GM06990 (cell line): ENCODE measurements at regions not wholly inside any gene's neighbourhood (a gene's known extent, or its start where the extent isn't known, plus 50 kb on each side); places are given as distances from the start of the nearest gene placed in this dataset.

Source experiments
- DNase-seq: peaks from one replicate; pipeline ENCODE4 v3.0.0-alpha.2; 2011; ENCODE audit not compliant: insufficient read length; ENCODE audit errors: extremely low read depth
- H3K27me3 ChIP-seq: replicated peaks from 2 replicates; pipeline ENCODE4 v1.6.0; 2011; ENCODE audit warnings: low read length; ENCODE audit not compliant: control insufficient read depth, insufficient read depth
- H3K36me3 ChIP-seq: 2 replicates; pipeline ENCODE4 v1.5.1; 2011; ENCODE audit warnings: low read length; ENCODE audit not compliant: control insufficient read depth, insufficient read depth
- H3K4me3 ChIP-seq: replicated peaks from 2 replicates; pipeline ENCODE4 v1.5.1; 2011; ENCODE audit warnings: low read depth, mild to moderate bottlenecking, control low read depth, low read length
- CTCF ChIP-seq: IDR thresholded peaks from 2 replicates; pipeline ENCODE4 v1.5.1; 2011; ENCODE audit warnings: low read length, control low read depth, mild to moderate bottlenecking, inconsistent platforms; ENCODE audit not compliant: insufficient read depth, poor library complexity, severe bottlenecking

GRCh38 chr6:169070506-169071176 lies 183.0 kb downstream of the THBS2 start:
- no peaks in the 10 kb centered on the region for H3K36me3 ChIP-seq
- no peak for DNase-seq
- TF ChIP-seq CTCF = no peak
- no peaks in the 10 kb centered on the region for H3K27me3 ChIP-seq
- no peak overlapping the region for H3K4me3 ChIP-seq

GRCh38 chr6:169069356-169069755 lies 184.3 kb downstream of the THBS2 start:
- no peak for DNase-seq
- TF ChIP-seq CTCF = no peak

GRCh38 chr6:169064194-169064593 lies 189.5 kb downstream of the THBS2 start:
- Histone ChIP-seq H3K4me3 (no peak overlapping the region), H3K27me3 (no peaks in the 10 kb centered on the region), H3K36me3 (no peaks in the 10 kb centered on the region)
- DNase-seq = no peak
- TF ChIP-seq CTCF = no peak

More at GRCh38 chr6:169069356-169069755, 184.3 kb downstream of the THBS2 start:
- H3K4me3 ChIP-seq = no peak overlapping the region
- no peaks in the 10 kb centered on the region for H3K36me3 ChIP-seq
- H3K27me3 ChIP-seq = no peaks in the 10 kb centered on the region

- no peak for DNase-seq
- no peaks in the 10 kb centered on the region for H3K27me3 ChIP-seq
- no peak for TF ChIP-seq CTCF
These were observed 191.4 kb downstream of the THBS2 start for GRCh38 chr6:169062272-169062671.

GRCh38 chr6:169058634-169059033 lies 195.0 kb downstream of the THBS2 start:
- no peaks in the 10 kb centered on the region for H3K36me3 ChIP-seq
- H3K27me3 ChIP-seq = no peaks in the 10 kb centered on the region
- no peak overlapping the region for H3K4me3 ChIP-seq
- DNase-seq = no peak
- no peak for TF ChIP-seq CTCF

More at GRCh38 chr6:169062272-169062671, 191.4 kb downstream of the THBS2 start:
- no peak overlapping the region for H3K4me3 ChIP-seq
- H3K36me3 ChIP-seq = no peaks in the 10 kb centered on the region

- TF ChIP-seq CTCF = no peak
- no peaks in the 10 kb centered on the region for H3K27me3 ChIP-seq
- H3K4me3 ChIP-seq = no peak overlapping the region
- H3K36me3 ChIP-seq = no peaks in the 10 kb centered on the region
- no peak for DNase-seq
These were observed 201.2 kb downstream of the THBS2 start for GRCh38 chr6:169052462-169052861.
